ENCODE measurements at regions not wholly inside any gene's neighbourhood (a gene's known extent, or its start where the extent isn't known, plus 50 kb on each side); places are given as distances from the start of the nearest gene placed in this dataset.

DNA sequence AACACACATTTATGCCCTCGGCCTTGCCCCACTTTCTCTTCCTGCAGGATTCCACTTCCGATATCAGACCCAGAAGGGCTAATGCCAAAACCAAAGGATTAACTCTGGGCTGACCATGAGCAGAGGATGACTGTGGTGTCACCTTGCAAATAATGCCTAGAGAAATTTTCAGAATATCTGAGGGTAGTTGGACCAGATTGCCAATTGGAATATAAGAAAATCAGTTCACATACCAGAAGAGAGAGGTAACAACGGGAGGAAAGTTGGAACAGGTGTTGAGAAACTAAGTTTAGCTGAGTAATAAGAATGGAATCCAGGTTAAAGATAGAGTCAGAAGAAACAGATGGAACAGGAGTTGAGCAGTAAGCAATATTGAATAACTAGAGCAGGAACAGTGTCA, 232.7 kb upstream of the UBE2E3 start:
- WGBS, 5 donors = 67 to 91% (median 81%) methylated on average over 3 of the region's 3 CpGs
- H3K4me1 ChIP-seq = no peaks in the 10 kb centered on the region
- no peak overlapping the region for H3K27ac ChIP-seq
- TF ChIP-seq POLR2AphosphoS5 (IDR thresholded peaks at IDR 0.05) = no peak
- TF ChIP-seq POLR2A (IDR thresholded peaks at IDR 0.05) = no peak
- no peak for TF ChIP-seq CTCF (IDR thresholded peaks at IDR 0.05 in 8 of 11, conservative IDR thresholded peaks at IDR 0.05 in 3 of 11)
- no peak for DNase-seq
- no peaks in the 10 kb centered on the region for H3K36me3 ChIP-seq
- intact Hi-C loops (cut with DNase I; ENCODE audit: low total_unique reads) = no loop called here
- H3K9me3 ChIP-seq = no peaks in the 10 kb centered on the region
- no peaks in the 10 kb centered on the region for H3K27me3 ChIP-seq (replicated peaks in 1 of 7)
- H3K4me3 ChIP-seq = no peak overlapping the region

DNA sequence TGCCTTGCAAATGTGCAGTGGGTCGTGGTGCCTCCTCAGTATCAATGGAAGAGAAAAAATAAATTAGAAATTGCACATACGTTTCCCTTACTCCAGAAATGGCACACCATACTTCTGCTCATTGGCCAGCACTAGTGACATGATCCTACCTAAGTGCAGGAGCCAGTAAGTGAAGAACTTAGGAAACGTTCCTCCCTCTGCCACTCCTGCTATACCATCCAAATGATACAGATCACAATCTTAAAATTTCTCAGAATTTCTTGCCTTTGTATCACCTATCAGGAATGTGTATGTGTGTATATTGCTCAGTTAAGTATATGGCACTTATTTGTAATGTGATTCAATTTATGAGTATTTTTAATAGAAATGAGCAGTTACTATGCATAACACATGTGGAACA, 237.0 kb upstream of the UBE2E3 start:
- DNase-seq = no peak
- no peaks in the 10 kb centered on the region for H3K9me3 ChIP-seq
- 60 to 76% (median 64%) methylated on average over 3 of the region's 3 CpGs for WGBS, 5 donors
- intact Hi-C loops (cut with DNase I; ENCODE audit: low total_unique reads) = no loop called here
- no peaks in the 10 kb centered on the region for H3K36me3 ChIP-seq
- H3K4me1 ChIP-seq = no peaks in the 10 kb centered on the region
- no peaks in the 10 kb centered on the region for H3K27me3 ChIP-seq (replicated peaks in 1 of 7)
- H3K4me3 ChIP-seq = no peak overlapping the region
- no peak for TF ChIP-seq POLR2A (IDR thresholded peaks at IDR 0.05)
- TF ChIP-seq POLR2AphosphoS5 (IDR thresholded peaks at IDR 0.05) = no peak
- TF ChIP-seq CTCF (IDR thresholded peaks at IDR 0.05 in 8 of 11, conservative IDR thresholded peaks at IDR 0.05 in 3 of 11) = no peak
- H3K27ac ChIP-seq = no peak overlapping the region

DNA sequence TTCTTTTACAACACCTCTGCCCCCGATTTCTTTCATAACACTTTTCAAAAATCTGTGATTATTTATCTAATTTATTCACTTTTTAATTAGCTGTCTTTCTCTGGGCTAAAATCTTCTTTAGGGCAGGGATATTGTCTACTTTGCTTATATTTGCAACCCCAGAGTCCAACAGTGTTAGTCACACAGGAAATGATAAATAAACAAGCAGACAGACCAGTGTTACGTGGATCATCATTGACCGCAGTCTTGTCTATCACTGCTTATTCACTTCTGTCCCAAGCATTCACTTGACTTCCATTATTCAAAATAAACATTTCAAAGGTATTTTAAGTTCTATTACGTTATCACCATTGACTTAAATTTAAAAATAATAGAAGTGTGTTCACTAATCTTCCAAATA, 237.6 kb upstream of the UBE2E3 start:
- 51 to 72% (median 69%) methylated on average over 4 of the region's 4 CpGs for WGBS, 5 donors
- no peak overlapping the region for H3K4me3 ChIP-seq
- no peak overlapping the region for H3K27ac ChIP-seq
- DNase-seq = no peak
- H3K4me1 ChIP-seq = no peaks in the 10 kb centered on the region
- TF ChIP-seq CTCF (IDR thresholded peaks at IDR 0.05 in 8 of 11, conservative IDR thresholded peaks at IDR 0.05 in 3 of 11) (no peak), POLR2AphosphoS5 (IDR thresholded peaks at IDR 0.05) (no peak), POLR2A (IDR thresholded peaks at IDR 0.05) (no peak)
- intact Hi-C loops (cut with DNase I; ENCODE audit: low total_unique reads) = no loop called here
- H3K27me3 ChIP-seq (replicated peaks in 1 of 7) = no peaks in the 10 kb centered on the region
- H3K9me3 ChIP-seq = no peaks in the 10 kb centered on the region
- H3K36me3 ChIP-seq = no peaks in the 10 kb centered on the region

GRCh38 chr2:180739070-180739469, 241.3 kb upstream of the UBE2E3 start:
- H3K36me3 ChIP-seq = no peaks in the 10 kb centered on the region
- TF ChIP-seq CTCF (IDR thresholded peaks at IDR 0.05 in 8 of 11, conservative IDR thresholded peaks at IDR 0.05 in 3 of 11) (no peak), POLR2AphosphoS5 (IDR thresholded peaks at IDR 0.05) (no peak), POLR2A (IDR thresholded peaks at IDR 0.05) (no peak)
- no peaks in the 10 kb centered on the region for H3K9me3 ChIP-seq
- no peak overlapping the region for H3K4me3 ChIP-seq
- no peaks in the 10 kb centered on the region for H3K27me3 ChIP-seq (replicated peaks in 1 of 7)
- no peak overlapping the region for H3K27ac ChIP-seq
- intact Hi-C loops (cut with DNase I; ENCODE audit: low total_unique reads) = no loop called here
- no peaks in the 10 kb centered on the region for H3K4me1 ChIP-seq
- 54 to 76% (median 70%) methylated on average over 1 of the region's 1 CpG for WGBS, 5 donors
- DNase-seq = no peak

All from spleen (tissue), 11 donors.